ENCODE measurements at regions not wholly inside any gene's neighbourhood (a gene's known extent, or its start where the extent isn't known, plus 50 kb on each side); places are given as distances from the start of the nearest gene placed in this dataset.

- TF ChIP-seq CTCF (conservative IDR thresholded peaks at IDR 0.05) = no peak
- no peak for TF ChIP-seq ZFX (IDR thresholded peaks at IDR 0.05)
Measured at GRCh38 chr2:139045524-139045923, 265.3 kb upstream of the NXPH2 start.
